Keratinocyte (primary cell): ENCODE measurements at regions not wholly inside any gene's neighbourhood (a gene's known extent, or its start where the extent isn't known, plus 50 kb on each side); places are given as distances from the start of the nearest gene placed in this dataset.

Source experiments
- CTCF ChIP-seq, 3 experiments: IDR thresholded peaks in 1 of 3; conservative IDR thresholded peaks in 1 of 3; optimal IDR thresholded peaks in 1 of 3; 2 replicates in 2 of 3; 3 replicates in 1 of 3; pipeline versions ENCODE3 to v1.5.1; 2011; ENCODE audit warnings: low read length in 3 of 3, mild to moderate bottlenecking in 3 of 3, moderate library complexity in 2 of 3, control low read depth in 1 of 3, inconsistent platforms in 1 of 3; ENCODE audit not compliant: insufficient read depth in 2 of 3; ENCODE audit errors: extremely low read depth in 1 of 3
- EZH2 ChIP-seq: IDR thresholded peaks from one replicate; pipeline ENCODE4 v1.6.1; 2012; ENCODE audit warnings: inconsistent platforms, mild to moderate bottlenecking, low read length, moderate library complexity

GRCh38 chr3:154794814-154795445, 285.2 kb upstream of the MME start:
- TF ChIP-seq EZH2 (no peak), CTCF (optimal IDR thresholded peaks at IDR 0.05 in 1 of 3, IDR thresholded peaks at IDR 0.05 in 1 of 3, conservative IDR thresholded peaks at IDR 0.05 in 1 of 3; ENCODE audit: extremely low read depth in 1 of 3, insufficient read depth in 2 of 3, low read length in 3 of 3) (no peak)
